SK-MEL-5 (cell line): ENCODE measurements at regions not wholly inside any gene's neighbourhood (a gene's known extent, or its start where the extent isn't known, plus 50 kb on each side); places are given as distances from the start of the nearest gene placed in this dataset.

Experiments
- DNase-seq: peaks from one replicate; pipeline ENCODE4 v3.0.0-alpha.2; 2016; ENCODE audit warnings: low read depth, low spot score
- in situ Hi-C: cut with HindIII; loops from 2 replicates; pipeline ENCODE4 v1.10.0; 2016; ENCODE audit warnings: low sequenced_read_pairs, high pct_unique_total_duplicates, low pct_unique_long_range_greater_than_20kb

DNA sequence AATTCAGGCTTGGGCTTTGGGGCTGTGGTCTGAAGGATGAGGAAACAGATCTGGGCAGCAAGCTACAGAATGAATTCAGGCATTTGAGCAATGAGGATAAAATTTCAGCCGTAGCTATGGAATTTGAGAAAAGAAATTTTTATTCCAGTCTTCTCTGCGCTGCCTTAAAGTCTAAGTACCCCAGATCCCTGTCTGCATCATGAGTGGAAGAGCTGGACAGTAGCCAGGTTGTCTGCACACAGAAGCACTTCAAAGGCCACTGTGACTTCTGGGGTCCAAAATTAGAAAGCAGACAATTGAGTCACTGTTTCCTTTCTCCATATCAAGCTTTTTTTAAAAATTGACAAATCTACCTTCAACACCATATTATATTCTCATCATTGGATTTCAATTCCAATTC lies 787.6 kb upstream of the GCFC2 start:
- DNase-seq, result no peak
- in situ Hi-C loops, result no loop called here

DNA sequence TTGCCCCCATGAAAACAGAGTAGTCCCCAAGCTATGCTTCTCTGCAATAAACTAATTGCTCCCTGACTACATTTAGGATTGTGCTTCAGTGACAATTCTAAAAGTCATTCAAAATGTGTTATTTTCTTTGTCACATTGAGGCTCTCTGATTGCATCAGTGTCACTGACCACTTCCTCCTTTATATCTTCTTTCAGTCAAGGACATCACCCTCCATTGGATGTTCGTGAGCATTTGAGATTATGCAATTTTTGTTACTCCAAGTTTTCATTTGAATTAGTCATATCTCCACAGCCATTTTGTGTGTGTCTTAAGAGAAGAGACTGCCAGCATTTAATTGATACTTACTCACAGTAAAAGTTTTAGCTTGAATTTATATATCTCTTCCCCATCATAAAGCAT lies 780.8 kb upstream of the GCFC2 start:
- no peak for DNase-seq
- in situ Hi-C loops, result no loop called here

DNA sequence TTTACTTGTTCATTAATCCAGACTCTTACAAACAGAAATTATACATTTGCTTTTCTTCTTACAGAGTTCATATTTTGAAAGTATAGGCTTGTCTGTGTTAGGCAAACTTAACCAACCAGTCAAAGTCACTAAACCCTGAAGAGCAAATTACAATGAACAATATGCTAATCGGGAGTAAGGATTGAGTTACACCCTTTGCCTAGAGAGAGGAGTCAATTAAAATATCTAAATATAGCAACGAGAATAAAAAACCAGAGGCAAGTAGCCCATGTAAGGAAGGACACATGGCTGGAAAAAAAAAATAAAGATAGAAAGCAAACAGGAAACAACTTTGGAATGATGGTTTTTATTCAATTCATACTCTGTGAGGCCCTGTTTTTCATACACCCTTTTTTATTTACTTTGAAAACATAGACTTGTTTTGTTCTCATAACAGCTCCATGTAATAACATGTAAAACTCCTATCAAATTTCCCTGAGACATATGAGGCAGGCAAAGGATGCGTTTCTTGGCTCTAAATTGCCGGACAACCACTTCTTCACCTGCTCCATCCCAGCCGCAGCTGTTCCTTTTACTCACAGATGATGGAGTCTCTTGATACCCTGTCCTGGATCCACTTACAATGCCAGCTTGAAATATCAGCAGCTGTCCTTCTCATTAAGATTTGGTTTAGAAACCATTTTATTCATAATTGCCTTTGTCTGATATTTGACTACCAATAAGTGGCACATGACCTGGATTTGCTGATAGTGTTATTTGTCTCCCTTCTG lies 767.7 kb upstream of the GCFC2 start:
- in situ Hi-C loops, result no loop called here
- DNase-seq, result no peak

DNA sequence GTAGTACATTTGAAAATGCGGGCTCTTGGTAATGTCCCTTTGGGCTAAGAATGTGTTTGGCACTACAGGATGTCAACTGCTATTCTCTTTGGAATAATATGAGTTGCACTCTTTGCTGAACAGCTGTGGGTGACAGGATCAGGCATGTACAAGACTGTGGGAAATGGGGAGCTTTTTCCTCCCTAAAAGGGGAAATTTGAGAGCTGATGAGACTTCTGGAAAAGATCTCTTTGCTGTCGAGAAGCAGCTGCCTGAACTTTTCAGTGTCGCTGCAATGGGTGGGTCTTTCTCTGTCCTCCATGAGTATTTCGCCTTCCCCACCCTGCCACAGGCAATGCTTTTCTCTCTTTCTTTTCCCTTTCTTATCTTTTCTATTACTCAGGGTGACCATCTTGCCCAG lies 762.2 kb upstream of the GCFC2 start:
- DNase-seq, result no peak
- in situ Hi-C loops, result no loop called here

DNA sequence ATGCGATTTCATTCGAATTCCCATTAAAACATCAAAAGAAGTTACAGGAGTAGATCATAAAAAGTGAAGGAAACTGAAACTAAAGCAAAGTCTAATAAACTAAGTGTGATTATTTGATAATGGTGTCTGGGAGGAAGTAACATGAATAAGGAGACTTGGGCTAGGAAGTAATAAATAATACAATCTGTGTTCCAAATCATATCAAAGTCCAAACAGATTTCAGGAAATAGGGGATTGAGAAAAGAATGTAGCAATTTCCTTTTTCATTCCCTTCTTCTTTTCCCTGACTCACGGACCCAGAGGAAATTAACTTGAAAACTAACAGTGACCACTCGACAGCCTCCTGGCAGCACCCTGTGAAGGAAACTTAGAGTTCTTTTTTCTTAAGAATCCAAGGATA lies 758.4 kb upstream of the GCFC2 start:
- in situ Hi-C loops, result no loop called here
- DNase-seq, result no peak

DNA sequence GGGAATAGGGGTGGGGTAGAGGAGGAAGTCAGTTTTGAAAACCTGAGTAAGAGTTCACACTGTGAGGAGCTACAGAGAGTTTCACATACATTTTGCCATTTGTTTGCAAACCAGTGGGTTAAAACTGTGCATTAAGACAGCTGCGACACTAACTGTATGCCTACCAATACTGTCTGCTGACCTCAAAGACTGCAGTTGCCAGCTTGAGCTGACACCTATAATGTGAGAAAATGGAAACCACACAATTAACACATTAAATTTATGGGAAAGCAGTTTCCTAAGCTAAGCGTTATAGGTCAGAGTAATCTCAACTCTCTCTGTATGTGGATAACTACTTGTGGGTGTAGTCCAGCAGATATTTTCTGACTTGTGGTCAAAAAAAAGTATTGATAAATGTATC lies 756.6 kb upstream of the GCFC2 start:
- in situ Hi-C loops, result no loop called here
- no peak for DNase-seq

DNA sequence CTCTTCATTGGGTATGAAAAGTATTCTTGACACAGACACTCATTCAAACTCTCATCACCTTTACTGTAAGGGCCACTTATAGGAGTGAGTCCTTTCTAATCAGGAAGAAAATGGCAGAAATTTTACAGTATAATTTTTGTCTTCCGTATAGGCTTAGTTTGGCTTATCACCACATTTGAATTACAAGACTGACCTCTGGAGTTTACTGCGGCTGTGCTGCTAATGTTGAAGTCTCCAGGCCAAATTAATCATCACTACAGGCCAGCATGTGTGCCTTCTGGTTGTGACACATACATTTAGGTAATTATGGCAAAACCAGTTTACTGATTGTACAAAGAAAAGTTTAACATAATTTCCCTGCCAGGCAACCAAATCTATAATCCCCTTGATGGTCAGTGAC lies 753.6 kb upstream of the GCFC2 start:
- in situ Hi-C loops, result no loop called here

DNA sequence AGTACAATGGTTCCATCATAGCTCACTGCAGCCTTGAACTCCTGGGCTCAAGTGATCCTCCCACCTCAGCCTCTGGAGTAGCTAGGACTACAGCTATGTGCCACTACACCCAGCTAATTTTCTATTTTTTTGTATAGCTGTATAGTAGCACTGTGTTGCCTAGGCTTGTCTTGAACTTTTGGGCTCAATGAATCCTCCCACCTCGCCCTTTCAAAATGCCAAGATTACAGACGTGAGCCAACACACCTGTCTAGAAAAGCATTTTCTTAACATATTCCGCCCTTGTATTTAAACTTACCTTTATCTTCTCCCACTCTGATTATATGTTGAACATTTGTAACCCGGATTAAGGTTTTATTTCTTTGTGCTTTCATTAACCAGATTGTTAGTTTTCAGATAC lies 750.7 kb upstream of the GCFC2 start:
- in situ Hi-C loops, result no loop called here
- DNase-seq, result no peak

More for the DNA sequence above, 753.6 kb upstream of the GCFC2 start:
- DNase-seq, result peak; percentile 12

DNA sequence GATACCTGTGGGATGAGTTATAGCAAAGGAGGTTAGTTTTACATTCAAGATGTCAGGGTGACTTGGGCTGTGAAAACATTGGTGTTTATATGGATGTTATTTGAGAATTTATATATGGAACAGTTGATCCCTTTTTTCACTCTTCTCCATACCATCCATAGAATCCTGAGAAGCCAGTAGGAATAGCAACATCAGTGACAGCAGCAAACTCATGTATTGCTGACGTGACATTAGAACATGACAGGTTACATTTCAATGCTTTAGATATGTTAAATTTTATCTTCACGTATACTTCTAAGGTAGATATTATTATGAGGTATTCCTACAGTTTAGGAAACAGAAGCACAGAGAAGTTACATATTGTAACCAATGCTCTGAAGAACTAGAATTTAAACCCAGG lies 745.2 kb upstream of the GCFC2 start:
- DNase-seq, result no peak
- in situ Hi-C loops, result no loop called here

DNA sequence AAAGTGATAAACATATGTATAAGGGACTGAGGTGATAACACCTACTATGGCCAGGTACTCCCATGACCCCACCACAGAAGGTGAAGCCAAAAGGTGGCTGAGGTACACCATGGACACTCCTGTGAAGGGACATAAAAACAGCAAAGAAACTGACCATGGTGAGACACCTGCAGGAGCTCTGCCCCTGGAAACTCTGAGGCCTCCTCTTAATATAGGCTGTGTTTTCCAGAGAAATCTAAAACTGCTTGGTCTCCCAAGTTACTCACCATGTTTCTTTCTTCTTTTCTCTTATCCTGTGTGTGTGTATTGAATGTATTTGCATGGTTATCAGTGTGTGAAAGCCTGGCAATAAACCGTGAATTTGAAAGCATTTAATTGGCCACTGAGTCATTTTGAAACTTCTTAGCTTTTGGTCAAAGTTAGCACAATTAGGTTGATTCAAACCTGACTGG lies 739.3 kb upstream of the GCFC2 start:
- DNase-seq, result no peak
- in situ Hi-C loops, result no loop called here

DNA sequence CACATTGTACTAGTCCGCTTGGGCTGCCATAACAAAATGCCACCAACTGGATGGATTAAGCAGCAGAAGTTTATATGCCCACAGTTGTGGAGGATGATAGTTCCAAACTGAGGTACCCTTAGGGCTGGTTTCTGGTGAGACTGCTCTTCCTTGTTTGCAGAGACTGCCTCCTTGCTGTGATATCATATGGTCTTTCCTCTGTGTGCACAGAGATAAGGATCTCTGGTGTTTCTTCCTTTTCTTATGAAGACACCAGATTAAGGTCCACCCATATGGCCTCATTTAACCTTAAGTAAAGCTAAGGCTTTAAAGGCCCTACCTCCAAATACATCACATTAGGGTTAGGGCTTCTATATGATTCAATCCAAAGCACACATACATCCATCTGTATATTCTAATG lies 738.2 kb upstream of the GCFC2 start:
- in situ Hi-C loops, result no loop called here
- DNase-seq, result no peak

DNA sequence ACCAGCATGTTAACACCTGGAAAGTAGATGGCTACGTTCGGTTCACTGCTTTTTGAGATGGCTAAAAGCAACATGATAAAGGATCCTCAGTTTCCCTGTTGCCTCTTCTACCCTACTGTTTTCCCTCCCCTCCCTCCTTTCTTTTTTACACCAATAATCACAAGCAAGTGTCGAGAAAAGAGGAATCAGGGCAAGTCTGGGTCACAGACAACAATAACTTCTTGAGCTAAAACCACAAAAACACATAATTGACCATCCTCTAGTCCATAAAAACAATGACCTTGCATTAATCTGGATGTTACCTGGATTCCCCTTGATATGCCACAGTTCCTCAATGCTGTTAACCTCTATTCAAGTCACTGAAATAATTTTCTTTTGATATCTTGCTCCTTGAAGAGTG lies 736.6 kb upstream of the GCFC2 start:
- in situ Hi-C loops, result no loop called here
- DNase-seq, result no peak

DNA sequence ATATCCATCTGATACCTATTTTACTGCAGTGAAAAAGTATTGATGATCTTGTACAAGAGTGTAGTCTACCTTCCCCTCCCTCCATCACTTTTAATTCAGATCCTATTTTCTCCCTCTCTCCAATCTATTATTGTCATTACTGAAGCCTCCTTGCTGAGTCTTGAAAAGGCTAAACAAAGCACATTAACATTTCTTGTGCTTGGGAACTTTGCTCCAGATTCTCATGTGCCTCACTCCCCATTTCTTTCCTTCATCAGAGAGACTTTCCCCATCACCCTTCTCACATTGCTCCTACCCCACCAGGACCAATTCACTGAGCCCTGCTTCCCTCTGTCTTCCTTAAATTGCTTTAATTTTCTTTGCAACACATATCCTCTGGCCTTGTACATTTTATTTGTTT lies 736.2 kb upstream of the GCFC2 start:
- no peak for DNase-seq
- in situ Hi-C loops, result no loop called here

DNA sequence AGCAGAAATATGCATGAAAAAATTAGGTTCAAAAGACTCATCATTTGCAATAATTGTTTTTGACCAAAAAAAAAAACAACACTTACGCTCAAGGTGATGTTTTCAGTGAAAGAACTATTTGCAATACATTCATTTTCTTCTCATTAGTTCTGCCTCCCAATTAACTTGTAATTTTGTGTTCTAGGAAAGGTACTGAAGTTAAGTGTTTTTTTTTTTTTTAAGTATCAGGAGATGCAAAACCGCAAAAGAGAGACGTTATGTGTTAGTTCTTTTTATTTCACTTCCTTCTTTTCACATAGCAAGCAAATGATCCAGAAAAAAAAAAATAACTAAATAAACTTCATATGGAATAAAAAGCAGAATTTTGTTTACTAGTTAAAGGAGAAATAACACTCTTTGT lies 735.2 kb upstream of the GCFC2 start:
- in situ Hi-C loops, result no loop called here

DNA sequence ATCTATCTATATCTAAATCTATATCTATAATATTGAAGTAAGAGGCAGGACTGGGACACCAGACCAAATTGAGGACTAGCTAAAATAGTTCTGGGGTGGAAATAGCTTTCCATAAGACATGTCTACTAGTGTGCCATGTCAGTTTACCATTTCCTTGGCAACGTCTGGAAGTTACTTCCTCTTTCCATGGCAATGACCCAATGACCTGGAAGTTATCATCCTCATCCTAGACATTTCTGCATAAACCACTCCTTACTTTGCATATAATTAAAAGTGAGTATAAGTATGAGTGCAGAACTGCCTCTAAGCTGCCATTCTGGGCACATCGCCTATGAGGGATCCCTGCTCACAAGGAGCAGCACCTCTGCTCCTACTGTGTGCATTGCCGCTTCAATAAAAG lies 734.0 kb upstream of the GCFC2 start:
- peak; percentile 11 for DNase-seq
- in situ Hi-C loops, result no loop called here

More for the DNA sequence above, 735.2 kb upstream of the GCFC2 start:
- DNase-seq, result no peak

DNA sequence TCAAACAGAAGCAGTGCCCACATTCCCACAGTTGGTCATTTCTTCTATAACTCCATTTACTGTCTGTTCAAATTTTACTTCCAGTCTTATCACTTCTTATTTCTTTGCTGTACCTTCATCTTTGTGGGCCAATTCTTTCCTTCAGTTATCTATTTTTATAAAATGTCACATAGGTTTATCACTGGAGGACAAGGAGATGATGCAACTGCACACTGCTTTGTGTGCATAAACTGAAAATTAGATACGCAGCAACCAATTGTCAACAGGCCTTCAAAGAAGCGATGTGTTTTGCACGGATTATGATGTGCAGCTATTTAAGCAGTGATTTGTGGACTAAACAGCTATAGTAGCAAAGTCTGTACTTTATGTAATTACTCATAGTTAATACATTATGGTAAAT lies 726.8 kb upstream of the GCFC2 start:
- in situ Hi-C loops, result no loop called here
- DNase-seq, result no peak

DNA sequence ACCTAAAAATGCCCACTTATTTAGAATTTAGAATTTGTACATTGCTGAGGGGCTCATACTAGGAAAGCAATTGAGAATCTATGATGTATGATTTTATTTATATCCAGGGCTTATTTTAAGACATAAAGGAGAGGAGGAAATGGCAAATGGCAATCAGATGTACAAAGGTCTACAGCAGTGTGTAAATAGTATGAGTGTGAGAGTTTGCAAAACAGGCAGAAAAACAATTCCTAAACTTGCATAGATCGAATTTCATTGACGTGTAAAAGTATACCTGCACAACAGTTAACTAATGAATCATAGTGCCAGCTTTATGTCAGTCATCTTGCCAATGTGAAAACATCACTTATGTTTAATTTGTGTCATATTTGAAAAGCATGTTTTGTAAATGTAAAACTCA lies 718.7 kb upstream of the GCFC2 start:
- DNase-seq, result no peak
- in situ Hi-C loops, result no loop called here

DNA sequence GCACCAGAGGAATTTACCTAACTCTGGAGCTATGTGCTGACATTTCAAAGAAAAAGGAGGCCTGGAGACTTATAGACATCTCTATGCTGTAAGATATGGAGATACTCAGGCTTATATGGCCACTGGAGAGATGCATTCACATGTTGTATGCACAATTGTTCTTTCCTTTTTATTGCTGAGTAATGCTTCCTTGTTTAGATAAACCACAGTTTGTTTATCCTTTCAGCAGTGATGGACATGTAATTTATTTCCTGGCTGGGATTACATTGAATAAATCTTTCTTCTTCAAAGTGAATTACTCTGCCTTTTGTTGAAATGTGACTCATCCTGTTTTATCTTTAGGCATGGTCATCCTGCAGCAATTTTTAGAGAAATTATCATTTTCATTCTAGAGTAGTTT lies 716.7 kb upstream of the GCFC2 start:
- in situ Hi-C loops, result no loop called here
- DNase-seq, result no peak

DNA sequence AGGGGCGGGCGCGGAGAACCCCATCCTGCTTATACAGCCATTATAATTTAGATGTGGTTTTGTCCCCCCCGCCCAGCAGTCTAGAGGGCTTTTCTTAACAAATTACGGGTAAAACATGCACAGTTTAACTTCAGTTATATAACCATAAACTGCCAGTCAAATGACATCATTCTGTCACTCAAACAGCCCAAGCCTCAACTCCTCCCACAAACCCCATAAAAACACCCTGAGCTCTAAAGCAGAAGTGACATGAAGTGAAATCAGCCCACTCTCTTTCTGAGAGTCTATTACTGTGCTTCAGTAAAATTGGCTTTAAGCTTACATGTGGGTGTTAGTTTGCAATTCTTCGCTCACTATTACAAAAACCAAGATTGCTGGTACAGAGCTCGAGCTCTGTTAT lies 705.1 kb upstream of the GCFC2 start:
- in situ Hi-C loops, result no loop called here
- no peak for DNase-seq

DNA sequence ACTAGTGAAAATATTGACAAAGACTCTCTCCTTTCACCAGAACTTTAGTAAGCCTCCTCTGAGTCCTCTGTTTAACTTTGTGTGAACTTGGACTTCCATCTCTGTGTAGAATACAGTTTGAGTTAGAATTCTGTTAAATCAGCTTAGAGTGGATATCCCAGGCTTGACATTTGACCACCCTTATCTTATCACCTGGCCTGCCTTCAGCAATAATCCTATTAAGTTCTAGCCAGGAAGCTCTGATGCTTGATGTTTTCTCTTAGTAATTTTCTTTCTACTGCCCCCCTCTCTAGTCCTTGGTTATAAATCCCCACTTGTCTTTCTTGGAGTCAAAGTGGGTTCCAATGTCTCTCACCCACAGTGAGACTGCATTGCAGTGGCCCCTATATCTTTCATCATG lies 702.7 kb upstream of the GCFC2 start:
- DNase-seq, result no peak
- in situ Hi-C loops, result no loop called here
